Mesendoderm (in vitro differentiated cells): ENCODE measurements at regions not wholly inside any gene's neighbourhood (a gene's known extent, or its start where the extent isn't known, plus 50 kb on each side); places are given as distances from the start of the nearest gene placed in this dataset.

Experiments
- DNase-seq: peaks from one replicate; pipeline ENCODE4 v3.0.0; 2013
- H2AK5ac ChIP-seq: 2 replicates; pipeline ENCODE4 v1.6.1; 2013; ENCODE audit warnings: low read length, inconsistent platforms
- H2BK120ac ChIP-seq: 2 replicates; pipeline ENCODE4 v1.6.1; 2013; ENCODE audit warnings: low read depth, mild to moderate bottlenecking, low read length, moderate library complexity, mixed read lengths
- H2BK15ac ChIP-seq: replicated peaks from 2 replicates; pipeline ENCODE4 v1.6.1; 2013; ENCODE audit warnings: low read depth, mild to moderate bottlenecking, moderate library complexity
- H2BK5ac ChIP-seq: 2 replicates; pipeline ENCODE4 v1.6.1; 2013; ENCODE audit warnings: low read length, inconsistent platforms
- H3K18ac ChIP-seq: 2 replicates; pipeline ENCODE4 v1.6.1; 2013; ENCODE audit warnings: mild to moderate bottlenecking, low read length, mixed read lengths
- H3K23ac ChIP-seq: one replicate; pipeline ENCODE4 v1.6.1; 2013; ENCODE audit warnings: low read length
- H3K27ac ChIP-seq: 2 replicates; pipeline ENCODE4 v1.5.1; 2013; ENCODE audit warnings: low read depth, mild to moderate bottlenecking, inconsistent platforms, low read length, moderate library complexity
- H3K27me3 ChIP-seq: 2 replicates; pipeline ENCODE4 v1.6.1; 2013; ENCODE audit warnings: low read length, control low read depth, mild to moderate bottlenecking, inconsistent platforms; ENCODE audit not compliant: insufficient read depth, poor library complexity
- H3K36me3 ChIP-seq: 2 replicates; pipeline ENCODE4 v1.6.1; 2013; ENCODE audit warnings: low read length, inconsistent platforms; ENCODE audit not compliant: control insufficient read depth, insufficient read depth
- H3K4ac ChIP-seq: one replicate; pipeline ENCODE4 v1.6.1; 2013; ENCODE audit warnings: low read depth, mild to moderate bottlenecking, low read length, moderate library complexity
- H3K4me1 ChIP-seq: 2 replicates; pipeline ENCODE4 v1.6.1; 2013; ENCODE audit warnings: low read depth, low read length, inconsistent platforms; ENCODE audit not compliant: control insufficient read depth
- H3K4me2 ChIP-seq: 2 replicates; pipeline ENCODE4 v1.6.1; 2013; ENCODE audit warnings: low read length
- H3K4me3 ChIP-seq: 2 replicates; pipeline ENCODE4 v1.5.1; 2013; ENCODE audit warnings: mild to moderate bottlenecking, low read length
- H3K56ac ChIP-seq: one replicate; pipeline ENCODE4 v1.6.1; 2013; ENCODE audit warnings: low read length
- H3K79me1 ChIP-seq: 2 replicates; pipeline ENCODE4 v1.6.1; 2013; ENCODE audit warnings: low read length, inconsistent platforms
- H3K79me2 ChIP-seq: 2 replicates; pipeline ENCODE4 v1.6.1; 2013; ENCODE audit warnings: mild to moderate bottlenecking, low read length; ENCODE audit not compliant: control insufficient read depth, insufficient read depth
- H3K9ac ChIP-seq: 2 replicates; pipeline ENCODE4 v1.6.1; 2013; ENCODE audit warnings: low read length, inconsistent platforms
- H4K5ac ChIP-seq: one replicate; pipeline ENCODE4 v1.6.1; 2013; ENCODE audit warnings: low read length
- H4K8ac ChIP-seq: one replicate; pipeline ENCODE4 v1.6.1; 2013; ENCODE audit warnings: low read depth, mild to moderate bottlenecking, control low read depth, low read length, moderate library complexity
- WGBS: extraction: QIAGEN DNeasy Blood & Tissue Kit; methylation state at CpG from one replicate; pipeline ENCODE4 v1.1.7; 2013; ENCODE audit warnings: low lambda C conversion rate, missing lambda C conversion rate; ENCODE audit not compliant: insufficient coverage; ENCODE audit errors: extremely low coverage; 5-methylcytosine and 5-hydroxymethylcytosine counted together

- WGBS: no CpG with 5 or more reads among the region's 9 CpGs
- no peak overlapping the region for H3K18ac ChIP-seq
- no peak overlapping the region for H3K23ac ChIP-seq
Observed at GRCh38 chr11:81220146-81220895, 1513.3 kb downstream of the FAM181B start.

GRCh38 chr11:81219661-81220060, 1514.0 kb downstream of the FAM181B start:
- no peak overlapping the region for H3K9ac ChIP-seq
- H2BK120ac ChIP-seq: no peak overlapping the region
- no peak overlapping the region for H3K56ac ChIP-seq
- no peak overlapping the region for H3K27ac ChIP-seq
- no peaks in the 10 kb centered on the region for H3K79me2 ChIP-seq
- no peak overlapping the region for H3K18ac ChIP-seq
- no CpG with 5 or more reads among the region's 1 CpG for WGBS
- H3K4me1 ChIP-seq: no peaks in the 10 kb centered on the region
- H3K36me3 ChIP-seq: no peaks in the 10 kb centered on the region
- no peak overlapping the region for H2BK15ac ChIP-seq
- H4K8ac ChIP-seq: no peak overlapping the region
- H2BK5ac ChIP-seq: no peak overlapping the region
- H3K4ac ChIP-seq: no peak overlapping the region
- no peak overlapping the region for H3K4me3 ChIP-seq
- DNase-seq: no peak
- H4K5ac ChIP-seq: no peak overlapping the region
- H3K23ac ChIP-seq: no peak overlapping the region
- H2AK5ac ChIP-seq: no peak overlapping the region
- no peaks in the 10 kb centered on the region for H3K79me1 ChIP-seq
- no peaks in the 10 kb centered on the region for H3K27me3 ChIP-seq
- H3K4me2 ChIP-seq: no peak overlapping the region

More at GRCh38 chr11:81220146-81220895, 1513.3 kb downstream of the FAM181B start:
- Histone ChIP-seq H2BK15ac (no peak overlapping the region), H3K9ac (no peak overlapping the region), H3K4me1 (no peaks in the 10 kb centered on the region), H3K36me3 (no peaks in the 10 kb centered on the region), H3K79me2 (no peaks in the 10 kb centered on the region), H3K27me3 (no peaks in the 10 kb centered on the region), H3K79me1 (no peaks in the 10 kb centered on the region), H2BK5ac (no peak overlapping the region), H3K4me2 (no peak overlapping the region), H3K4me3 (no peak overlapping the region), H2AK5ac (no peak overlapping the region), H2BK120ac (no peak overlapping the region), H3K27ac (no peak overlapping the region), H3K56ac (no peak overlapping the region), H4K5ac (no peak overlapping the region), H3K4ac (no peak overlapping the region), H4K8ac (no peak overlapping the region)
- no peak for DNase-seq

GRCh38 chr11:81218440-81218839, 1515.2 kb downstream of the FAM181B start:
- Histone ChIP-seq H3K18ac (no peak overlapping the region), H3K23ac (no peak overlapping the region), H2BK5ac (no peak overlapping the region), H2BK120ac (no peak overlapping the region), H3K36me3 (no peaks in the 10 kb centered on the region), H4K5ac (no peak overlapping the region), H4K8ac (no peak overlapping the region), H2BK15ac (no peak overlapping the region), H3K4me3 (no peak overlapping the region), H2AK5ac (no peak overlapping the region), H3K79me1 (no peaks in the 10 kb centered on the region), H3K79me2 (no peaks in the 10 kb centered on the region), H3K9ac (no peak overlapping the region), H3K27me3 (no peaks in the 10 kb centered on the region), H3K4me2 (no peak overlapping the region), H3K56ac (no peak overlapping the region), H3K4ac (no peak overlapping the region), H3K4me1 (no peaks in the 10 kb centered on the region), H3K27ac (no peak overlapping the region)
- WGBS: no CpG with 5 or more reads among the region's 4 CpGs
- no peak for DNase-seq

- no peak overlapping the region for H4K8ac ChIP-seq
- H3K18ac ChIP-seq: no peak overlapping the region
- no peaks in the 10 kb centered on the region for H3K79me2 ChIP-seq
- H2BK120ac ChIP-seq: no peak overlapping the region
- H3K4me3 ChIP-seq: no peak overlapping the region
- H3K4me2 ChIP-seq: no peak overlapping the region
- no peak overlapping the region for H2AK5ac ChIP-seq
- no peaks in the 10 kb centered on the region for H3K4me1 ChIP-seq
- H3K79me1 ChIP-seq: no peaks in the 10 kb centered on the region
- no peak overlapping the region for H3K27ac ChIP-seq
- no CpG with 5 or more reads among the region's 4 CpGs for WGBS
- no peak overlapping the region for H2BK5ac ChIP-seq
- no peak overlapping the region for H2BK15ac ChIP-seq
- H3K4ac ChIP-seq: no peak overlapping the region
- H3K56ac ChIP-seq: no peak overlapping the region
- H3K9ac ChIP-seq: no peak overlapping the region
- no peak overlapping the region for H3K23ac ChIP-seq
- no peak overlapping the region for H4K5ac ChIP-seq
- no peaks in the 10 kb centered on the region for H3K36me3 ChIP-seq
- no peaks in the 10 kb centered on the region for H3K27me3 ChIP-seq
- DNase-seq: no peak
Observed at GRCh38 chr11:81211050-81211449, 1522.6 kb downstream of the FAM181B start.

GRCh38 chr11:81207421-81208054, 1526.1 kb downstream of the FAM181B start:
- no peak overlapping the region for H2BK5ac ChIP-seq
- H3K4me1 ChIP-seq: no peaks in the 10 kb centered on the region
- no peak overlapping the region for H3K4ac ChIP-seq
- no CpG with 5 or more reads among the region's 43 CpGs for WGBS
- no peaks in the 10 kb centered on the region for H3K79me2 ChIP-seq
- DNase-seq: no peak
- no peak overlapping the region for H3K4me2 ChIP-seq
- H3K27me3 ChIP-seq: no peaks in the 10 kb centered on the region
- H3K18ac ChIP-seq: no peak overlapping the region
- no peak overlapping the region for H2BK15ac ChIP-seq
- no peak overlapping the region for H3K9ac ChIP-seq
- H4K8ac ChIP-seq: no peak overlapping the region
- no peak overlapping the region for H4K5ac ChIP-seq
- no peak overlapping the region for H2BK120ac ChIP-seq
- no peak overlapping the region for H2AK5ac ChIP-seq
- no peak overlapping the region for H3K27ac ChIP-seq
- no peak overlapping the region for H3K4me3 ChIP-seq
- no peak overlapping the region for H3K23ac ChIP-seq
- no peaks in the 10 kb centered on the region for H3K79me1 ChIP-seq
- no peaks in the 10 kb centered on the region for H3K36me3 ChIP-seq
- no peak overlapping the region for H3K56ac ChIP-seq
